Thyroid gland (tissue), 4 donors: ENCODE measurements at regions not wholly inside any gene's neighbourhood (a gene's known extent, or its start where the extent isn't known, plus 50 kb on each side); places are given as distances from the start of the nearest gene placed in this dataset.

Experiments
- CTCF ChIP-seq, 6 experiments: fragments of 200-600 bp in 3 of 6; fragments of 450-650 bp in 3 of 6; sonication (generic) in 3 of 6; IDR thresholded peaks; one replicate each; pipeline ENCODE4 v1.5.1; 2016 to 2019; ENCODE audit warnings: antibody characterized with exemption in 6 of 6, mild to moderate bottlenecking in 2 of 6, inconsistent platforms in 1 of 6, moderate library complexity in 1 of 6
- POLR2A ChIP-seq, 2 donors: fragments of 450-650 bp; IDR thresholded peaks; one replicate each; pipeline ENCODE4 v1.6.1; 2017; ENCODE audit warnings: antibody characterized with exemption in 2 of 2, mild to moderate bottlenecking in 2 of 2, moderate library complexity in 1 of 2

DNA sequence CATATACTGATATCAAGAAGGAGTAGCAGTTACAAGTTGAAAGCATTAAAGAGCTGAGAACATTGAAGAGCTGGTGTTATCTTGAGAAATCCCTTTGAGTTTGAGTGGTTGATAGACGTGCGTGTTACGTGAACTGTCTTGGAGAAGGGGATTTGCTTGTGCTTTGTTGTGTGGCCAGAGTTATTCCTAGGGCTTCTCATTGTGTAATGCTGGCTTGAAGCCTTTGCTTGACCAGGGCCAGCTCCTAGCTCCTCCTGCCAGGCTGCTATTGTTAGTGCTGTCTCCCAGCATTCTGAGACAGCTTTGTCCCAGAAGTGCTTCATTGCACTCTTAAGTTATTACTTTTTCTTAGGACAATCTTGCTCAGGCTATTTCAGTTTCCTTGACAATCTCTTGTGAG lies 116.2 kb upstream of the KCNK2 start:
- TF ChIP-seq CTCF (IDR thresholded peaks at IDR 0.05) (no peak), POLR2A (IDR thresholded peaks at IDR 0.05) (no peak)
